Ishikawa (cell line): ENCODE measurements at regions not wholly inside any gene's neighbourhood (a gene's known extent, or its start where the extent isn't known, plus 50 kb on each side); places are given as distances from the start of the nearest gene placed in this dataset.

ENCODE experiments used
- CREB1 ChIP-seq: IDR thresholded peaks from 2 replicates; pipeline ENCODE4 v1.6.1; 2012; ENCODE audit warnings: low read depth
- EGR1 ChIP-seq: IDR thresholded peaks from 2 replicates; pipeline ENCODE4 v1.6.1; 2012
- EP300 ChIP-seq: IDR thresholded peaks from 2 replicates; pipeline ENCODE4 v1.6.1; 2012; ENCODE audit warnings: borderline replicate concordance
- FOXM1 ChIP-seq: IDR thresholded peaks from 2 replicates; pipeline ENCODE4 v1.6.1; 2012; ENCODE audit warnings: low read depth, borderline replicate concordance
- NFIC ChIP-seq: IDR thresholded peaks from 2 replicates; pipeline ENCODE4 v1.6.1; 2012
- RAD21 ChIP-seq: IDR thresholded peaks from 2 replicates; pipeline ENCODE4 v1.6.1; 2012; ENCODE audit warnings: low read depth
- REST ChIP-seq: IDR thresholded peaks from 2 replicates; pipeline ENCODE4 v1.6.1; 2012; ENCODE audit warnings: low read depth, mild to moderate bottlenecking
- TAF1 ChIP-seq: IDR thresholded peaks from 2 replicates; pipeline ENCODE4 v1.6.1; 2012; ENCODE audit warnings: low read depth, mild to moderate bottlenecking
- TCF12 ChIP-seq: IDR thresholded peaks from 2 replicates; pipeline ENCODE4 v1.6.1; 2012; ENCODE audit warnings: low read depth
- ZBTB7A ChIP-seq: IDR thresholded peaks from 2 replicates; pipeline ENCODE4 v1.6.1; 2012; ENCODE audit warnings: low read depth
- TF ChIP-seq, protein P1 (sequence below): IDR thresholded peaks from 2 replicates; pipeline ENCODE4 v1.6.1; 2012

GRCh38 chr1:218765753-218766152 is 407.9 kb upstream of the LYPLAL1 start:
- TF ChIP-seq EP300 (no peak), NFIC (no peak), REST (no peak), FOXM1 (no peak), RAD21 (no peak), CREB1 (no peak), TAF1 (no peak), EGR1 (no peak), ZBTB7A (no peak), TCF12 (no peak)
- TF ChIP-seq, protein P1, sequence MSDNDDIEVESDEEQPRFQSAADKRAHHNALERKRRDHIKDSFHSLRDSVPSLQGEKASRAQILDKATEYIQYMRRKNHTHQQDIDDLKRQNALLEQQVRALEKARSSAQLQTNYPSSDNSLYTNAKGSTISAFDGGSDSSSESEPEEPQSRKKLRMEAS = no peak
